Subcutaneous abdominal adipose tissue (tissue), 5 donors: ENCODE measurements at regions not wholly inside any gene's neighbourhood (a gene's known extent, or its start where the extent isn't known, plus 50 kb on each side); places are given as distances from the start of the nearest gene placed in this dataset.

Experiments used
- H3K27ac ChIP-seq: one replicate; pipeline ENCODE4 v1.7.0; 2013; ENCODE audit warnings: low read depth, mild to moderate bottlenecking, inconsistent platforms, low read length, moderate library complexity
- H3K27me3 ChIP-seq, 5 donors: one replicate each; pipeline ENCODE4 v1.7.0; 2013; ENCODE audit warnings: low read length in 5 of 5, inconsistent platforms in 1 of 5; ENCODE audit not compliant: control insufficient read depth in 5 of 5, insufficient read depth in 4 of 5
- H3K36me3 ChIP-seq, 5 donors: one replicate each; pipeline ENCODE4 v1.7.0; 2013; ENCODE audit warnings: low read length in 5 of 5; ENCODE audit not compliant: control insufficient read depth in 5 of 5, insufficient read depth in 5 of 5
- H3K4me1 ChIP-seq, 5 donors: one replicate each; pipeline ENCODE4 v1.7.0; 2013; ENCODE audit warnings: low read length in 5 of 5, mild to moderate bottlenecking in 3 of 5, moderate library complexity in 1 of 5; ENCODE audit not compliant: control insufficient read depth in 5 of 5, insufficient read depth in 5 of 5
- H3K4me3 ChIP-seq, 5 donors: one replicate each; pipeline ENCODE4 v1.7.0; 2013; ENCODE audit warnings: low read length in 5 of 5, low read depth in 1 of 5
- H3K9ac ChIP-seq, 5 donors: one replicate each; pipeline ENCODE4 v1.7.0; 2013; ENCODE audit warnings: low read length in 5 of 5, mild to moderate bottlenecking in 4 of 5, moderate library complexity in 3 of 5
- H3K9me3 ChIP-seq, 5 donors: one replicate each; pipeline ENCODE4 v1.7.0; 2013; ENCODE audit warnings: low read length in 5 of 5; ENCODE audit not compliant: control insufficient read depth in 5 of 5
- donor health status: healthy.
- donor health status: healthy.
- donor health status: healthy.
- donor health status: healthy.
- donor health status: healthy.

GRCh38 chr5:82331557-82331956, 53.4 kb upstream of the RPS23 start:
- Histone ChIP-seq H3K9me3 (no peaks in the 10 kb centered on the region), H3K4me1 (peaks cover 0 to 41% (median 14%) of the 10 kb centered on the region in 5 donors), H3K4me3 (no peak overlapping the region), H3K27me3 (no peaks in the 10 kb centered on the region), H3K36me3 (no peaks in the 10 kb centered on the region), H3K27ac (no peak overlapping the region), H3K9ac (no peak overlapping the region)

GRCh38 chr5:82330530-82331270, 52.5 kb upstream of the RPS23 start:
- Histone ChIP-seq H3K9me3 (no peaks in the 10 kb centered on the region), H3K27me3 (no peaks in the 10 kb centered on the region), H3K4me1 (peaks cover 0 to 33% (median 14%) of the 10 kb centered on the region in 5 donors), H3K36me3 (no peaks in the 10 kb centered on the region), H3K4me3 (no peak overlapping the region), H3K27ac (no peak overlapping the region), H3K9ac (no peak overlapping the region)

- H3K4me3 ChIP-seq = no peak overlapping the region
- peaks cover 0 to 24% (median 14%) of the 10 kb centered on the region in 5 donors for H3K4me1 ChIP-seq
- no peak overlapping the region for H3K27ac ChIP-seq
- H3K27me3 ChIP-seq = no peaks in the 10 kb centered on the region
- no peaks in the 10 kb centered on the region for H3K36me3 ChIP-seq
- no peak overlapping the region for H3K9ac ChIP-seq
- H3K9me3 ChIP-seq = no peaks in the 10 kb centered on the region
Measured at GRCh38 chr5:82329393-82329792, 51.2 kb upstream of the RPS23 start.
